ENCODE measurements at regions not wholly inside any gene's neighbourhood (a gene's known extent, or its start where the extent isn't known, plus 50 kb on each side); places are given as distances from the start of the nearest gene placed in this dataset.
A peak's percentile ranks its signal among the peaks of the same experiment; 100 is the strongest.
"Not testable (repeated sequence)": the region's sequence is repeated elsewhere in the genome, so short reads cannot be mapped to it uniquely, and the experiment has no call there.

DNA sequence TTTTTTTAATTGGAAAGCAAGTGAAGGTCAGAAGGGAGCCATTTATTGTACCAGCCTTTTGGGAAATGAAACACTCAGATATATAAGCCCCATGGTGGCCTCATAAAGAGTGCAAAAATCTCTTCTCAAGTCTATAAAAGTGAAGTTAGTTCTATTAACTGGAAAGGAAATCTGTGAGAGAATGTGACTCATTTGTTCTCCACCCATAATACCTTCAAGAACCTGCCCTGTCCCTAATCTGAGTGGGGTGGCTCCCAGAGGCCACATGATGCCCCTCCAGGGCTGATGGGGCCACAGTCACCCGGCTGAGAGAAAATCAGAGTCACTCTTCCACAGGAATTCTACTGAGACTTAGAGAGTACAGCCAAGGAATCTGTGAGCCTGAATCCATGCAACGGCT, 65.8 kb upstream of the SERP2 start:
- H3K9me3 Mint-ChIP-seq, result no peaks in the 10 kb centered on the region
- DNase-seq (no peak), ATAC-seq (no peak)
- H3K36me3 Mint-ChIP-seq, result no peaks in the 10 kb centered on the region
- H3K4me1 Mint-ChIP-seq, result peaks cover 16 to 36% (median 23%) of the 10 kb centered on the region in 4 donors
- H3K27me3 Mint-ChIP-seq, result peaks cover 0 to 9% (median 2%) of the 10 kb centered on the region in 5 donors
- peak overlapping the region in 2 of 10 donors; percentile 56 to 81 for H3K27ac Mint-ChIP-seq
- POLR2A ChIA-PET, result no interaction called here
- H3K4me3 Mint-ChIP-seq, result peak overlapping the region in 1 of 10 donors; percentile 18

DNA sequence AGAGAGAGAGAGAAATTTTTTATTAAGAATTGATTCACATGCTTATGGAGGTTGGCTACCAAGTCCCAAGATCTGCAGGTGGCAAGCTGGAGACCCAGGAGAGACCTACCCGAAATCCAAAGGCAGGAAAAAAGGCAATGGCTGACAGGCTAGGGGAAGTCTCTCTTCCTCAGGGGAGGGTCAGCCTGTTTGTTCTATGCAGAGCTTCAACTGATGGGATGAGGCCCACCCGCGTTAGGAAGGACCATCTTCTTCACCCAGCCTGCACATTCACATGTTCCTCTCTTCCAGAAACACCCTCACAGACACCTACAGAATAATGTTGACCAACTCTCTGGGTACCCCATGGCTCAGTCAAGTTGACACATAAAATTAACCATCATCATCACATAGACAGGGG, 65.3 kb upstream of the SERP2 start:
- H3K27me3 Mint-ChIP-seq, result peaks cover 0 to 12% (median 2%) of the 10 kb centered on the region in 5 donors
- H3K4me1 Mint-ChIP-seq, result peaks cover 14 to 33% (median 26%) of the 10 kb centered on the region in 4 donors
- POLR2A ChIA-PET, result no interaction called here
- H3K4me3 Mint-ChIP-seq, result no peak overlapping the region
- H3K36me3 Mint-ChIP-seq, result no peaks in the 10 kb centered on the region
- H3K9me3 Mint-ChIP-seq, result no peaks in the 10 kb centered on the region
- DNase-seq, result no peak
- H3K27ac Mint-ChIP-seq, result no peak overlapping the region
- no peak for ATAC-seq

DNA sequence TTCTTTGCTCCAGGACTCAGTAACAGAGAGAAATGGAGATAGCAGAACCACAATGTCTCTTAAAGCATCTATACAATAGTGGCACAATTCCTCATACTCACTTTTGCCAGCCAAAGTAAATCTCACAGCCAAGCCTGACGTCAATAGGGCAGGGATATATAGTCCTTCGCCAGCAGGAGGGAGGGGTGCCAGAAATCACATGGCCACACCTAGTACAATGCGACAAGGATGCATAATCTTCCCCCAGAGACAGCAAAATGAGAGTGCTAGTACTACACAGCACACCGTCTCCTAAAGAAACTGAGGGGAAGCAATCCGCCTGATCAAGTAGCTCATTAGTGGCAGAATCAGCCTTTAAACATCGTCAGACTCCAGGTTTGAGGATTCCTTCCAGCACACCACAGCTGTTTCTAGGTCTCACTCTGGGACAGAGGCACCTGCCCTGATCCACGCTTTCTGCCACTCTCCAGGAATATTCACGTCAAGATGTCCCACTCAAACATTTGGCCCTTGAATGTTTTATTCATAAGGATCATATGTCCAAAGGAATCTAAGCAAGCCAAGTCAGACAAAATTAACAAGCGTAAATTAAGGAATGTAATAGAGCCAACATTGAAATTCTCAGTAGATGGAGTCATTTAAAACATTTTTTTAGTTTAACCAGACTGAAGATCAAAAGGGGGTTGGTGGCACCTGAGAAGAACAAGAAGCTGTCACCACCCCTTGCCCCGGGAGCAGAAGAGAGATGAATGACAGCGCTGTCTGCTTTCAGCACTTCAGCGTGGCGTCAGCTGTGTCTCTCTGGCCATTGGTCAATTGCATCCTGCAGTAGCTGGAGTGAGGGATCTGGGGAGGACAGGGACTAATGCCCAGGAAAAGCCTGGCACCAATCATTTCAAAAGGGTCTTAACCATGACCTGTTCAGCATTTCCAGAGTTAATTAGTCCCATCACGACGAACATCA, 63.5 kb upstream of the SERP2 start:
- no peak overlapping the region for H3K4me3 Mint-ChIP-seq

DNA sequence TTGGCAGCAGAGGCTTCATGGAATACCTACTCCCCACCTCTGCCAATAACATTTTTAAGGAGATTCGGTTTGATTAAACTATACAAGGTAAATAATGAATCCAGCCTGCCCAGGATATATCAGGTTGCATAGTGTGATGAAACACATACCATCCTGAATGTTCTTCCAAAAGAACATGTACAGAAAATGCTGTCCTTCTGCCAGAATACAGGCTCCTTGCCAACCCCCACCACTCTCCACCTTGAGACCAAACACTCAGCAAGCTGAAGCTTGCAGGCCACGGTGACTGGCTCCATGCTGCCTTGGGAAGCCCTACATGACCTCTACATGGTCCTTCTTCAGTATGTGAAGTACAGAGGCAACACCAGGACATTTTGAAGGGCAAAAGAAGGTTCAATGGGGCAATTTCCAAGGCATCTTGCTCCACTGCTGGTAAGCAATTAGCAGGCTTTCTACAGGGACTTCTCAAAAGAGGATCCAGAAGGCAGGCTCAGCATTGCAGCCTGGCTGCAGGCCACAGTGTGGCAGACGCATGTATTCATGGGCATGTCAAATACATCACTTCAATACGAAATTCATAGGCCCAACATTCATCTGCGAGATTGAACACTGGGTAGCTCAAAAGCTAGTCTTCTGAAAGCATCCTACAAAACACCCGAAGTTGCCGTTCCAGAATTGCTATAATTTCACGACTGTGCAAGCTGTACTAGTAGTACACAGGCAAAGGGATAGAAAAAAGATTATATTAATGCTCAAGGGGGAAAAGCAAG, 62.4 kb upstream of the SERP2 start:
- Mint-ChIP-seq H3K4me3 (no peak overlapping the region), H3K27me3 (peaks cover 0 to 15% (median 4%) of the 10 kb centered on the region in 5 donors), H3K36me3 (no peaks in the 10 kb centered on the region), H3K4me1 (peaks cover 8 to 23% (median 13%) of the 10 kb centered on the region in 4 donors), H3K27ac (no peak overlapping the region), H3K9me3 (no peaks in the 10 kb centered on the region)
- POLR2A ChIA-PET, result no interaction called here
- DNase-seq (no peak), ATAC-seq (no peak)

More for the DNA sequence above, 63.5 kb upstream of the SERP2 start:
- peaks cover 0 to 15% (median 4%) of the 10 kb centered on the region in 5 donors for H3K27me3 Mint-ChIP-seq
- DNase-seq (no peak), ATAC-seq (no peak)
- H3K36me3 Mint-ChIP-seq, result no peaks in the 10 kb centered on the region
- no peak overlapping the region for H3K27ac Mint-ChIP-seq
- peaks cover 12 to 29% (median 21%) of the 10 kb centered on the region in 4 donors for H3K4me1 Mint-ChIP-seq
- POLR2A ChIA-PET, result interaction anchor here (0.6 kb wide), 1 partner anchor 607 kb away, joined by 3 read pairs; no protein-coding TSS in a partner anchor
- H3K9me3 Mint-ChIP-seq, result no peaks in the 10 kb centered on the region

DNA sequence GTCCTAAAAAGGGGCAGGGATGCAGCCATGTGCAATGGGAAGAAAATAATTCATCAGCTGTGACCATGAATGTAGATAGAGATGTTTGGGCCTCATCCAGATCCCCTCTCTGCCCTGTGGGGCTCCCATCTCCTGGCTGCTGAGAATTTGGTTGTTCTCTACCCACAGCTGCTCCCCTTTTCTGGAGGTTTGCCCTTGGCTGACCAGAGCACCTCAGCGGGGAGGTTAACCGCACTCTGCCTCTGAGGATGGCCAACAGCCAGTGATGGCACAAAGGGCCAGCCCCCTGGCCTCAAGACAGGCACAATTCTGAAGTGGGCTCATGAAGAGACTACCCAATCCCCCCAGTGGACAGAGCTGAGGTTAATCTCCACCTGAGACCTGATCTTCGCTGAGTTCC, 61.5 kb upstream of the SERP2 start:
- H3K9me3 Mint-ChIP-seq, result no peaks in the 10 kb centered on the region
- H3K4me1 Mint-ChIP-seq, result peaks cover 0 to 14% (median 4%) of the 10 kb centered on the region in 4 donors
- DNase-seq (no peak), ATAC-seq (no peak)
- H3K4me3 Mint-ChIP-seq, result no peak overlapping the region
- H3K27ac Mint-ChIP-seq, result no peak overlapping the region
- no peaks in the 10 kb centered on the region for H3K36me3 Mint-ChIP-seq
- peaks cover 0 to 15% (median 4%) of the 10 kb centered on the region in 5 donors for H3K27me3 Mint-ChIP-seq
- POLR2A ChIA-PET, result no interaction called here

DNA sequence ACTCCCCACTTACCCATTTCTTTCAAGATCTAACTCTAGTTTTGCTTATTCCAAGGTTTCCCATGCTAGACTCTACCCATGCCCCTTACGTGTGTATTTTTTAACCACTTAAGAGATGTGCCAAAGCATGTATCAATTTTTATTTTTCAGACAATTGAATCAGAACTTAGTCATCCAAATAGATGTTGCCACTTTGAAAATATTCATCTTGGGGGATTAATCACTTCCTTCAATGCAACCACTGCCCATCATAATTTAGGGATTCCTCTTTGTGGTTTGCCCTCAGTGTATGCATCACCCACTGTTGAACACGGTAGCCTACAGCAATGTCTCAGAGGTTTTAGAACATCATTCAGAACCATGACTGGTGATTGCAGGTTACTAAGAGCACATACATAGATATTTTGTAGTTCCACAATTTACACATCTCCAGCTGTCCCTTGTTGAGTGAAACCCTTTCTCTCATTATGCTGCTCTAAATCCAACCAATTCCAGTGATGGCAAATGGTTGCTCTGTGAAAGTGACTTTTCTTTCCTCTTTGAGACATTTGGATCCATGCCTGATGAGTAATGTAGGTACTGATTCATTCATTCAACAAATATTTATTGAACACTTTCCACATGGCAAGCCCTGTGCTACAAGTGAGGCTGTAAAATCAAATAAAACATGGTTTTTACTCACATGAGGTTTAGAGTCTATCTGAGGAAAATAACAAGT, 60.6 kb upstream of the SERP2 start:
- no peaks in the 10 kb centered on the region for H3K9me3 Mint-ChIP-seq
- H3K4me1 Mint-ChIP-seq, result peaks cover 0 to 14% (median 0%) of the 10 kb centered on the region in 4 donors
- peak overlapping the region in 1 of 10 donors; percentile 11 for H3K27ac Mint-ChIP-seq
- H3K27me3 Mint-ChIP-seq, result peaks cover 0 to 15% (median 4%) of the 10 kb centered on the region in 5 donors
- H3K4me3 Mint-ChIP-seq, result no peak overlapping the region
- DNase-seq (no peak), ATAC-seq (no peak)
- POLR2A ChIA-PET, result no interaction called here
- no peaks in the 10 kb centered on the region for H3K36me3 Mint-ChIP-seq

DNA sequence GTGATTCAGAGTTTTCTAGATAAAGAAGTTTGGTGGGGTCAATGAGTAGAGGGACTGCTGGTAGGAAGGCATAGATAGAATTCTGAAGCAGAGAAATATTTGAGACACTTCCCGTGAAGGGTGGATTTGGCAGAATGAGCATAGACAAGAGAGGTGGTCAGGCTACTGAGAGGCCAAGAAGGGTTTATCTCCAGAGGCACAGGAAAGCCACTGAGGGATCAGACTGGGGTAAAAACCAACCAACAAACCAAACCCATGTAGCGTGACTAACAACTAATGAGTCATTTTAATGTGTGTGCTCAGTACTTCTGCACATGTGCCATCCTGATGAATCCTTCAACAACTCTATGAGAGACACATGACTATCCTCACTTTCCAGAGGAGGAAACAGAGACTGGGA, 60.0 kb upstream of the SERP2 start:
- Mint-ChIP-seq H3K27me3 (peaks cover 0 to 15% (median 4%) of the 10 kb centered on the region in 5 donors), H3K27ac (peak overlapping the region in 1 of 10 donors; percentile 11), H3K4me1 (peaks cover 0 to 14% (median 0%) of the 10 kb centered on the region in 4 donors), H3K36me3 (no peaks in the 10 kb centered on the region), H3K9me3 (no peaks in the 10 kb centered on the region), H3K4me3 (no peak overlapping the region)
- DNase-seq (no peak), ATAC-seq (no peak)
- POLR2A ChIA-PET, result no interaction called here

DNA sequence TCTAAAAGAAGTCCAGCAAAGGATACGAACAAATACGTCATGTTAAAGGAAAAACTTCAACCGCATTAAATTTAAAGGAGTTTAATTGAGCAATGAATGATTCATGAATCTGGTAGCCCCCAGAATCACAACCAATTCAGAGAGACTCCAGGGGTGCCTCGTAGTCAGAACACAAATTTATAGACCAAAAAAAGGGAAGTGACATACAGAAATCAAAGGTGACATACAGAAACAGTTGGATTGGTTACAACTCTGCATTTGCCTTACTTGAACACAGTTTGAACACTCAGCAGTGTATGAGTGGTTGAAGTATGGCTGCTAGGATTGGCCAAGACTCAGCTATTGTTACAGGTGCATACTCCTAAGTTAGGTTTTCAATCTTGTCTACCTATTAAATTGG, 59.5 kb upstream of the SERP2 start:
- H3K4me1 Mint-ChIP-seq, result peaks cover 0 to 14% (median 0%) of the 10 kb centered on the region in 4 donors
- POLR2A ChIA-PET, H3K27ac Mint-ChIP-seq: not testable (repeated sequence)

DNA sequence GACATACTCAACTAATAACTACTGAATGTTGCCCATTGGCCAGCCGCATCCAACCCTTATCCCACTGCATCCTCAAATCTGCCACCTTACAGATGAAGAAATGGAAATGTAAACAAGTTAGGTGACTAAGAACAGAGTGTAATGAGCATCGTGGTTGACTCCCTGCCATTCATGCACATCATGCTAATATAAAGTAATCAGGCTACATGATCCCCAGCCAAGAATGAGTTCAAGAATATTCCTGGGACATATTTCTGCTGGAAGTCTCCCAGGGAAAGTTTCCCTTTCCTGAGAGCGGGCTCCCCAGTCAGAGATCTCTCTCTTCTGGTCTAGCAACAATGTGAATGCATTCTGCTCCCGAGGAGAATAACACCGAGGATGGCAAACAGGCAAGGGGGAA, 55.9 kb upstream of the SERP2 start:
- DNase-seq, result no peak
- Mint-ChIP-seq H3K36me3 (peaks cover 0 to 8% (median 0%) of the 10 kb centered on the region in 3 donors), H3K4me3 (no peak overlapping the region), H3K27me3 (peaks cover 0 to 11% (median under 1%) of the 10 kb centered on the region in 5 donors), H3K27ac (no peak overlapping the region), H3K9me3 (peaks cover 0 to 2% (median 0%) of the 10 kb centered on the region in 9 donors), H3K4me1 (peaks cover 0 to 13% (median 0%) of the 10 kb centered on the region in 4 donors)
- POLR2A ChIA-PET, result no interaction called here
- ATAC-seq, result no peak

More for the DNA sequence above, 59.5 kb upstream of the SERP2 start:
- H3K27me3 Mint-ChIP-seq, result peaks cover 0 to 15% (median 4%) of the 10 kb centered on the region in 5 donors
- H3K36me3 Mint-ChIP-seq, H3K4me3 Mint-ChIP-seq, H3K9me3 Mint-ChIP-seq, DNase-seq, ATAC-seq: not testable (repeated sequence)

DNA sequence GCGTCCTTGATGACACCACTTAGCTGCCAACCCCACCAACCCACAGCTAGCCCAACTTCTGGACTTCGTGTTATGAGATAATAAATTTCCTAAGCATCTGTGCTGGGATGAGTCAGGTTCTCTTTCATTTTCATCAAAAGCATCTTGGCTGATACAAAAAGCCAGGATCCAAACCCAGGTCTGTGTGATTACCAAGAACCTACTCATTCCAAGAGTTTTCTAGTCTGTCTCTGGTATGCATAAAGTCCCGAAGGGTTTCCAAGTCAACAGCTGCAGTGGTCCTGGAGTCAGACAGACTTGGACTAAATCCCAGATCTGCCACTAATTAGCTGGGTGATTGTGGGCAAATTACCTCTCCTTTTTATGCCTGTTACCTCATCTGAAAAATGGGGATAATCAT, 55.5 kb upstream of the SERP2 start:
- H3K9me3 Mint-ChIP-seq, result peaks cover 0 to 2% (median 0%) of the 10 kb centered on the region in 9 donors
- POLR2A ChIA-PET, result no interaction called here
- H3K27me3 Mint-ChIP-seq, result peaks cover 0 to 11% (median 0%) of the 10 kb centered on the region in 5 donors
- DNase-seq, result no peak
- H3K4me3 Mint-ChIP-seq, result no peak overlapping the region
- H3K27ac Mint-ChIP-seq, result no peak overlapping the region
- H3K36me3 Mint-ChIP-seq, result peaks cover 0 to 8% (median 0%) of the 10 kb centered on the region in 3 donors
- peaks cover 0 to 9% (median 0%) of the 10 kb centered on the region in 4 donors for H3K4me1 Mint-ChIP-seq
- no peak for ATAC-seq

DNA sequence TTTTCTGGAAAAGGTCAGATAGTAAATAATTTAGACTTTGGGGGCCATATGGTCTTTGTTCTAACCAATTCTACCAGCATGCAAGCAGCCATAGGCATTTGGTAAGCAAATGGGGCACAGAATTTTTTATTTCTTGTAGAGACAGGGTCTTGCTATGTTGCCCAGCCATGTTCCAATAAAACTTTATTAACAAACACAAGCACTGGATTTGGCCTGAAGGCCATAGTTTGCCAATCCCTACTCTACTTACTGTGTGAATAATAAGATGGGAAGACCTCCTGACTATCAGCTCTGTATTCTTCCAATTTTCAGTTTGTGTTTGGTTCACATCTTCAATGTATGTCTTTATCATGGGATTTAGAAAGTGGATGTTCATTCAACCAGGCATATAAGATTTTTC, 53.0 kb upstream of the SERP2 start:
- DNase-seq (no peak), ATAC-seq (no peak)
- Mint-ChIP-seq H3K4me1 (no peaks in the 10 kb centered on the region), H3K9me3 (peaks cover 0 to 2% (median 0%) of the 10 kb centered on the region in 9 donors), H3K27ac (no peak overlapping the region), H3K27me3 (peaks cover 0 to 7% (median 0%) of the 10 kb centered on the region in 5 donors), H3K4me3 (no peak overlapping the region), H3K36me3 (peaks cover 0 to 8% (median 0%) of the 10 kb centered on the region in 3 donors)
- POLR2A ChIA-PET, result no interaction called here

DNA sequence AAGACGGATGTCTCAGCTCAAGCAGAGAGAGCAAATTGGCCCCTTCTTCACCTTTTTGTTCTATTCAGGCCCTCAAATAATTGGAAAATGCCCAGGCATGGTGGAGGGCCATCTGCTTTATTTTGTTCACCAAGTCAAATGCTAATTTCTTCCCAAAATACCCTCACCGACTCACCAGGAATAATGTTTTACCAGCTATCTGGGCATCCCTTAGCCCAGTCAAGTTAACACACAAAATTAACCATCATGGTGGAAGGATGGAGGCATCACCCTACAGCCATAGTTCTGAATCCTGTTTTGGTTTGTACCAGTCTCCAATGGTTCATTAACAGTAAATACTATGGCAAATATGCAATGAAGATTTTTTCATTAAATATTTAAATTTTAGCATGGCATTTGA, 51.7 kb upstream of the SERP2 start:
- no peaks in the 10 kb centered on the region for H3K4me1 Mint-ChIP-seq
- DNase-seq, result no peak
- no peak overlapping the region for H3K4me3 Mint-ChIP-seq
- peaks cover 0 to 8% (median 0%) of the 10 kb centered on the region in 3 donors for H3K36me3 Mint-ChIP-seq
- POLR2A ChIA-PET, result no interaction called here
- H3K27me3 Mint-ChIP-seq, result peaks cover 0 to 4% (median 0%) of the 10 kb centered on the region in 5 donors
- no peak overlapping the region for H3K27ac Mint-ChIP-seq
- ATAC-seq, result no peak
- peaks cover 0 to 2% (median 0%) of the 10 kb centered on the region in 9 donors for H3K9me3 Mint-ChIP-seq

All from naive thymus-derived CD8-positive, alpha-beta T cell (primary cell).